ENCODE measurements at regions not wholly inside any gene's neighbourhood (a gene's known extent, or its start where the extent isn't known, plus 50 kb on each side); places are given as distances from the start of the nearest gene placed in this dataset.

- Histone ChIP-seq H3K4me3 (ENCODE audit: low read length in 2 of 2) (no peak overlapping the region), H3K9ac (ENCODE audit: low read length in 2 of 2) (no peak overlapping the region), H3K4me1 (ENCODE audit: control insufficient read depth, insufficient read depth, low read length) (no peaks in the 10 kb centered on the region), H3K9me3 (ENCODE audit: control insufficient read depth in 2 of 2, low read length in 2 of 2) (peaks cover 6 to 9% of the 10 kb centered on the region in 2 donors), H3K36me3 (ENCODE audit: control insufficient read depth in 2 of 2, insufficient read depth in 2 of 2, low read length in 2 of 2) (no peaks in the 10 kb centered on the region), H3K27ac (ENCODE audit: low read length) (no peak overlapping the region), H3K27me3 (ENCODE audit: control insufficient read depth in 1 of 2, insufficient read depth in 2 of 2, low read length in 2 of 2) (peaks cover 0 to under 1% of the 10 kb centered on the region in 2 donors)
Measured at GRCh38 chr6:169943241-169944060, 192.0 kb downstream of the ERMARD start.

GRCh38 chr6:169942173-169942572, 190.8 kb downstream of the ERMARD start:
- no peak overlapping the region for H3K4me3 ChIP-seq (ENCODE audit: low read length in 2 of 2)
- H3K4me1 ChIP-seq (ENCODE audit: control insufficient read depth, insufficient read depth, low read length) = no peaks in the 10 kb centered on the region
- no peak overlapping the region for H3K27ac ChIP-seq (ENCODE audit: low read length)
- H3K27me3 ChIP-seq (ENCODE audit: control insufficient read depth in 1 of 2, insufficient read depth in 2 of 2, low read length in 2 of 2) = peaks cover 4% of the 10 kb centered on the region in 2 donors
- no peak overlapping the region for H3K9ac ChIP-seq (ENCODE audit: low read length in 2 of 2)
- no peaks in the 10 kb centered on the region for H3K36me3 ChIP-seq (ENCODE audit: control insufficient read depth in 2 of 2, insufficient read depth in 2 of 2, low read length in 2 of 2)
- H3K9me3 ChIP-seq (ENCODE audit: control insufficient read depth in 2 of 2, low read length in 2 of 2) = peaks cover 6 to 9% of the 10 kb centered on the region in 2 donors

GRCh38 chr6:169940481-169941271, 189.3 kb downstream of the ERMARD start:
- H3K27me3 ChIP-seq (ENCODE audit: control insufficient read depth in 1 of 2, insufficient read depth in 2 of 2, low read length in 2 of 2) = peaks cover 4 to 6% of the 10 kb centered on the region in 2 donors
- no peak overlapping the region for H3K27ac ChIP-seq (ENCODE audit: low read length)
- no peak overlapping the region for H3K4me3 ChIP-seq (ENCODE audit: low read length in 2 of 2)
- no peaks in the 10 kb centered on the region for H3K36me3 ChIP-seq (ENCODE audit: control insufficient read depth in 2 of 2, insufficient read depth in 2 of 2, low read length in 2 of 2)
- H3K9ac ChIP-seq (ENCODE audit: low read length in 2 of 2) = no peak overlapping the region
- peaks cover 6 to 9% of the 10 kb centered on the region in 2 donors for H3K9me3 ChIP-seq (ENCODE audit: control insufficient read depth in 2 of 2, low read length in 2 of 2)
- H3K4me1 ChIP-seq (ENCODE audit: control insufficient read depth, insufficient read depth, low read length) = no peaks in the 10 kb centered on the region

GRCh38 chr6:169939554-169940164, 188.2 kb downstream of the ERMARD start:
- no peak overlapping the region for H3K27ac ChIP-seq (ENCODE audit: low read length)
- H3K27me3 ChIP-seq (ENCODE audit: control insufficient read depth in 1 of 2, insufficient read depth in 2 of 2, low read length in 2 of 2) = peaks cover 4 to 6% of the 10 kb centered on the region in 2 donors
- H3K9me3 ChIP-seq (ENCODE audit: control insufficient read depth in 2 of 2, low read length in 2 of 2) = peaks cover 6 to 9% of the 10 kb centered on the region in 2 donors
- no peaks in the 10 kb centered on the region for H3K36me3 ChIP-seq (ENCODE audit: control insufficient read depth in 2 of 2, insufficient read depth in 2 of 2, low read length in 2 of 2)
- peaks cover 1% of the 10 kb centered on the region for H3K4me1 ChIP-seq (ENCODE audit: control insufficient read depth, insufficient read depth, low read length)
- H3K9ac ChIP-seq (ENCODE audit: low read length in 2 of 2) = no peak overlapping the region
- H3K4me3 ChIP-seq (ENCODE audit: low read length in 2 of 2) = no peak overlapping the region

GRCh38 chr6:169938731-169939130, 187.3 kb downstream of the ERMARD start:
- peaks cover 5% of the 10 kb centered on the region for H3K4me1 ChIP-seq (ENCODE audit: control insufficient read depth, insufficient read depth, low read length)
- H3K4me3 ChIP-seq (ENCODE audit: low read length in 2 of 2) = no peak overlapping the region
- H3K9ac ChIP-seq (ENCODE audit: low read length in 2 of 2) = no peak overlapping the region
- no peak overlapping the region for H3K27ac ChIP-seq (ENCODE audit: low read length)
- H3K9me3 ChIP-seq (ENCODE audit: control insufficient read depth in 2 of 2, low read length in 2 of 2) = peaks cover 2 to 4% of the 10 kb centered on the region in 2 donors
- no peaks in the 10 kb centered on the region for H3K36me3 ChIP-seq (ENCODE audit: control insufficient read depth in 2 of 2, insufficient read depth in 2 of 2, low read length in 2 of 2)
- peaks cover 4 to 6% of the 10 kb centered on the region in 2 donors for H3K27me3 ChIP-seq (ENCODE audit: control insufficient read depth in 1 of 2, insufficient read depth in 2 of 2, low read length in 2 of 2)

DNA sequence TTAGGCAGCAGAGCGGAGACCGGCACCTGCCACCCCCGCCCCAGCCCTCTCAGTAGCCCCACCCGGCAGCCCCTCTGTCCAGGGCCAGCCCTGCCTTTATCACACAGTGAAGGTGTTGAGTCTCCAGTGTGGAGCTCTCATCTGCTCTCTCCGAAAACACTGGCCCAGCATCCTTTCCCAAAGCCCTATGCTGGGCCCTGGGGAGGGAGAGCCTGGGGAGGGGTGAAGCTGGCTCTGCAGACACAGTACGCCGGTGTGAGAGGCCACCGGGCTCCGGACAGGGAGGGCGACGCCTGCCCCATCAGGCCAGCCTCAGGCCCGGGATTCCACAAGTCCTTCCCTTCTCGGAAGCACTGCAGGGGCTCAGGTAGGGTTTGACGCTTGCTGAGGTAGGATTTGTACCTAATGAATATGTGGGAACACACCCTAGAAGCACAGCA, 186.9 kb downstream of the ERMARD start:
- H3K27me3 ChIP-seq (ENCODE audit: control insufficient read depth in 1 of 2, insufficient read depth in 2 of 2, low read length in 2 of 2) = peaks cover 4 to 6% of the 10 kb centered on the region in 2 donors
- no peaks in the 10 kb centered on the region for H3K36me3 ChIP-seq (ENCODE audit: control insufficient read depth in 2 of 2, insufficient read depth in 2 of 2, low read length in 2 of 2)
- no peak overlapping the region for H3K9ac ChIP-seq (ENCODE audit: low read length in 2 of 2)
- H3K4me3 ChIP-seq (ENCODE audit: low read length in 2 of 2) = no peak overlapping the region
- no peak overlapping the region for H3K27ac ChIP-seq (ENCODE audit: low read length)
- no peaks in the 10 kb centered on the region for H3K9me3 ChIP-seq (ENCODE audit: control insufficient read depth in 2 of 2, low read length in 2 of 2)
- H3K4me1 ChIP-seq (ENCODE audit: control insufficient read depth, insufficient read depth, low read length) = peaks cover 5% of the 10 kb centered on the region

DNA sequence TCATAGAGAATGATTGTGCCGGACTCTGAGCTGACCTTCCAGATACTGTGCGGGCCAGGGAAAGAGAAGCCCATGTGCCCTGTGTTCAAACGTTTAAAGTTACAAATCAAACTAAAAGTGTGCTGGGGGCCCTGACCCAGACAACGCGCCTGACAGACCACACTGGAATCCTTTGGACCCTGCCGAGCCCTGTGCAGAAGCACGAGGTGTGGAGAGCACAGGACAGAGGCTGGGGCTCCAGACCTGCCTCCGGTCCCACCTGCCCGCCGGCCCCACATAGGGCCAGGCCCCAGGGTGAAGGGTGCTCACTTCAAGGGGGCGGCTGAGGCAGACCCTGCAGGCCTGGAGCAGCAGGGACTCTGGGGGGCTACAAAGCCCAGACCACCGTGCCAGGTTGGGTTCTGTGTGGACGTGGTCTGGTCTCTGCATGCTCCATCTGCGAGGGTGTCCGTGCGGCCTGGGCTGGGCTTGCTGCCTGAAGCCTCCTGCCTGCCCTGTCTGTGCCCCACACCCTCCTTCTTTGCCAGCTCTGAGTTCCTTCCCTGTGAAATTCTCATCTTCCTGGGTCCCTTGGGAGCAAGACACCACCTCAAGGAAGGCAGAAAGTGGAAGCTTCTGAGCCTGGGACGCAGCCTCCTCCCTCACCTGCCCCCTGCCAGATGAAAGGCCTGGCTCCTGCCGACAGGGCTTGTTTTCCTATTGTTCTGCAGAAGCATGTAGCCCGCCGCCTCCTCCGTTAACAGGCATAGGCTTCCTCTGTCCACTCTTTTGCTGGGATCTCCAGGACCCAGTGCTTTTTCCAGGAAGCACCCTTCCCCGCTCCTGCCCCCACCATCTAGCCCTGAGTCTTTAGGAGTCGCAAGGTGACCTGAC, 186.2 kb downstream of the ERMARD start:
- Histone ChIP-seq H3K9ac (ENCODE audit: low read length in 2 of 2) (no peak overlapping the region), H3K27ac (ENCODE audit: low read length) (no peak overlapping the region), H3K9me3 (ENCODE audit: control insufficient read depth in 2 of 2, low read length in 2 of 2) (no peaks in the 10 kb centered on the region), H3K27me3 (ENCODE audit: control insufficient read depth in 1 of 2, insufficient read depth in 2 of 2, low read length in 2 of 2) (peaks cover 4 to 6% of the 10 kb centered on the region in 2 donors), H3K4me1 (ENCODE audit: control insufficient read depth, insufficient read depth, low read length) (peaks cover 5% of the 10 kb centered on the region), H3K4me3 (ENCODE audit: low read length in 2 of 2) (no peak overlapping the region), H3K36me3 (ENCODE audit: control insufficient read depth in 2 of 2, insufficient read depth in 2 of 2, low read length in 2 of 2) (no peaks in the 10 kb centered on the region)

- Histone ChIP-seq H3K4me1 (ENCODE audit: control insufficient read depth, insufficient read depth, low read length) (peaks cover 5% of the 10 kb centered on the region), H3K9me3 (ENCODE audit: control insufficient read depth in 2 of 2, low read length in 2 of 2) (no peaks in the 10 kb centered on the region), H3K4me3 (ENCODE audit: low read length in 2 of 2) (no peak overlapping the region), H3K27me3 (ENCODE audit: control insufficient read depth in 1 of 2, insufficient read depth in 2 of 2, low read length in 2 of 2) (peaks cover 4 to 6% of the 10 kb centered on the region in 2 donors), H3K27ac (ENCODE audit: low read length) (no peak overlapping the region), H3K9ac (ENCODE audit: low read length in 2 of 2) (no peak overlapping the region), H3K36me3 (ENCODE audit: control insufficient read depth in 2 of 2, insufficient read depth in 2 of 2, low read length in 2 of 2) (no peaks in the 10 kb centered on the region)
Measured at GRCh38 chr6:169936355-169936975, 185.0 kb downstream of the ERMARD start.

DNA sequence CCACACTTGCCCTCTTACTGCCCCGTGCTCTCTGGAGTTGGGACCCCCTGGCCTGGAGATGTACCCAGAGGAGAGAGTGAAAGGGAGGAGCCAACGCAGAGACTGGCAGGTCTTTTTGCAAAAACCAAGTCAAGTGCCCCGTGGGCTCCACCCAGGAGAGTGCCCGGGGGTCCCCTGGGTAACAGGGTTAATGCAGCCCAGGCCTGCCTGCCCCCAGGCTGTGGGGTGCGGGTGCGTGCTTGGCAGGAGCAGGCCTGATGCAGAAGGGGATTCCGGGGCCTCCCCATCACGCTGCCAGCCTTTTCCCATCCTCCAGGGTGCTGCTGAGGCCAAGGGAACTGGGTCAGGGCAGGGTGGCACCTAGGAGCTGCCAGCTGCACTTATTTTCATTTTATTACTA, 184.4 kb downstream of the ERMARD start:
- Histone ChIP-seq H3K4me3 (ENCODE audit: low read length in 2 of 2) (no peak overlapping the region), H3K27ac (ENCODE audit: low read length) (no peak overlapping the region), H3K36me3 (ENCODE audit: control insufficient read depth in 2 of 2, insufficient read depth in 2 of 2, low read length in 2 of 2) (no peaks in the 10 kb centered on the region), H3K27me3 (ENCODE audit: control insufficient read depth in 1 of 2, insufficient read depth in 2 of 2, low read length in 2 of 2) (peaks cover 4 to 6% of the 10 kb centered on the region in 2 donors), H3K9me3 (ENCODE audit: control insufficient read depth in 2 of 2, low read length in 2 of 2) (no peaks in the 10 kb centered on the region), H3K9ac (ENCODE audit: low read length in 2 of 2) (no peak overlapping the region), H3K4me1 (ENCODE audit: control insufficient read depth, insufficient read depth, low read length) (peaks cover 5% of the 10 kb centered on the region)
